ENCODE measurements at regions not wholly inside any gene's neighbourhood (a gene's known extent, or its start where the extent isn't known, plus 50 kb on each side); places are given as distances from the start of the nearest gene placed in this dataset.

DNA sequence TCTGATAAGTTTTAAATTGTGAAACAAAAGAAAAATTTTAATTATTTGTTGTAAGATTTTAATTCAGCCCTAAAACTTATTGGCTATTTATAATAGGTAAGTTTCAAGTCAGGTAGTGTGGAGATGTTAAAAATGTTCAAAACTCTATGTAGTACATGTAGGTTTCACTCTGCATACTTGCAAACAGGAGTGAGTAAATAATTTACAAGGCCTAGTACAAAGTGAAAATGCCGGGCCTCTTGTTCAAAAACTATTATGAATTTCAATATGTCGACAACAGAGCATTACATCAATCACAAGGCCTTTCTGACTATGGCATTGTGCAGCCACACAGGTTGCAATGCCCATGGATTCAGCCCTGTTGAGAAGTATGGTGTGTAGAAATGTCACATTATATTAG is 80.9 kb upstream of the GRIK2 start:
- DNase-seq = no peak

DNA sequence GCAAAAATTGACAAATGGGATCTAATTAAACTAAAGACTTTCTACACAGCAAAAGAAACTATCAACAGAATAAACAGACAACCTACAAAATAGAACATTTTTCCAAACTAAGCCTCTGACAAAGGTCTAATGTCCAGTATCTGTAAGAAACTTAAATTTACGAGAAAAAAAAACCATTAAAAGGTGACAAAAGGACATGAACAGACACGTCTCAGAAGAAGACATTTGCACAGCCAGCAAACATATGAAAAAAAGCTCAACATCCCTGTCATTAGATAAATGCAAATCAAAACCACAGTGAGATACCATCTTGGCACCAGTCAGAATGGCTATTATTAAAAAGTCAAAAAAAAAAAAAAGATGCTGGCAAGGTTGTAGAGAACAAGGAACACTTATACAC is 70.6 kb upstream of the GRIK2 start:
- DNase-seq = no peak

DNA sequence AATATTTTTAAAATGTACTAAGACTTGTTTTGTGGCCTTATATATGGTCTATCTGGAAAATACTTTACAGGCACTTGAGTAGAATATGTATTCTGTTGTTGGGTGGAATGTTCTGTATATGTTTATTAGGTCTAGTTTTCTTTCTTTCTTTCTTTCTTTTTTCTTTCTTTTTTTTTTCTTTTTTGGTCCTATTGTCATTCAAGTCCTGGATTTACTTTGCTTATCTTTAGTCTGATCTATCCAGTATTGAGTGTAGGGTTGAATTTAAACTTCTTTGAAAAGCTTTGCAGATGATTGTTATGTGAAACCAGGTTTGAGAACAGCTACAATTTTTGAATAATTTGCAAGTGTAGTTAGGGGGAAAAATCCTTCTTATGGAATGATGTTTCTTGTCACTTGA is 67.1 kb upstream of the GRIK2 start:
- no peak for DNase-seq

DNA sequence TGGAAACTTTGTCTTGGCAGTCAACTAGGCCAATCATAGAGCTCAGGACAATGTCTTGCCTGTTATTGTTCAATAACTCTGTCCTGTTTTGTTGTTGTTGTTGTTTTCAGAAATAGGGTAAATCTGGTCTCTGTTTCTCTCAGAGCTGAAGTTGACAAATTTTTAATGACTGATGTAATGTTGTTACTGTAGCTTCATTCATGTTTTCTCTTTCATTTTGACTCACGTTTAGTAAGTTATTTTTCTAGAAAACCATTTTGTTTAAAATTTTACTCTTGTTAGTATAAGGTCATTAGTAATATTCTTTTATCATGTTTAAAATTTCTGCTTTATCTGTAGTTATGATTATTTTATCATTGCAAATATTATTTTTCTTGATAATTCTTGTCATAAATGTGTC is 51.6 kb upstream of the GRIK2 start:
- DNase-seq = no peak
